HG03575 (cell line): ENCODE measurements at regions not wholly inside any gene's neighbourhood (a gene's known extent, or its start where the extent isn't known, plus 50 kb on each side); places are given as distances from the start of the nearest gene placed in this dataset.

Source experiments
- ATAC-seq: cut with Tn5 transposase; IDR thresholded peaks from one replicate; pipeline ENCODE4 v1.9.1; 2021; ENCODE audit not compliant: unreplicated experiment, insufficient number of reproducible peaks, low FRiP score; ENCODE audit errors: extremely low read depth

DNA sequence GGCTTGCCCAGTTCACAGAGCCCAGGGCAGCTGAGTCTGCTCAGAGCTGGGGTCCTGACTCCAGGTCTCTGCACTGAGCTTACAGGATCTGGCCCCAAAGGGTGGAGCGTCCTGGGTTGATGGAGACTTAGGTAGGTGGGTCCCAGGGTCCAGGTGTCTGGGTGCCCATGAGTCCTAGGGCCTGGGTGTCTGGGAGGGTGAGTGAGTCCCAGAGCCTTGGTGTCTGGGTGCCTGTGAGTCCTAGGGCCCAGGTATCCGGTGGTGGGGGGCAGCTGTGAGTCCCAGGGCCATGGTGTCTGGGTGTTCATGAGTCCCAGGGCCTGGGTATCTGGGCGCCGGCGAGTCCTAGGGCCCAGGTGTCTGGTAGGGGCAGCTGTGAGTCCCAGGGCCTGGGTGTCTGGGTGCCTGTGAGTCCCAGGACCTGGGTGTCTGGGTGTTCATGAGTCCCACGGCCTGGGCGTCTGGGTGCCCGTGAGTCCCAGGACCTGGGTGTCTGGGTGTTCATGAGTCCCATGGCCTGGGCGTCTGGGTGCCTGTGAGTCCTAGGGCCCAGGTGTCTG is 1505.6 kb downstream of the BRD1 start:
- no peak for ATAC-seq

DNA sequence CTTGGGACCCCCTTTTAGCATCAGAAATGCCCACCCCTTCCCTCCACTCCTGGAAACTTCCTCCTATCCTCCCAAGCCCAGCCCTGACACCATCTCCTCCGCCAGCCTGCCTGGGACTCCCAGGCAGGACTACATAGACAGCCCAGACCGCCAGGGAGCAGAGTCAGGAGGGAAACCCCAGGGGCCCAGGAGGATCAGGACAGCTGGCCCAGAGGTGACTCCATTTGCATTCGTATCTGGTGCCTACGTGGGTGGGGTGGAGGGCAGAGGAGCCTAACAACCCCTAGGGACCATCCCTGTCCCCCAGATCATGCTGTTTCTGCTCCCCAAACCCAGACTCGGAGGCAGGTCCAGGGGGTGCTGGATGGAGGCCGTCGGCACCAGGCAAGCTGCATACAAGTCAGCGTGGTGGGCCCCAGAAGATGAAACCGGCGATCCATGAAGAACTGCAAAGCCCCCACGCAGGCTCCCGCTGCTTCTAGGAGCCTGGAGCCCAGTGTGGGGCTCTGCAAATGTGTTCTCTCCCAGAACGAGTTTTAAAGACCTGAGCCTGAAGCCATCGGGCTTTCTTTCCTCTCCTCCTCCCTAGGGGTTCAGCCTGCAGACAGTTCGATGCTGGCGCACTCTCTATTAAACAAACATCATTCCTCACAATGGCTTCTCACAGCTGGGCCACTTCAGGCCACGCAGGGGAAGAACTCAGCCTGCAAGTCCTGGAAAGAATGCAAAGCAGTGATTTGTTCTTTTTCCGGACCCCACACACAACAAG is 1506.8 kb downstream of the BRD1 start:
- no peak for ATAC-seq

DNA sequence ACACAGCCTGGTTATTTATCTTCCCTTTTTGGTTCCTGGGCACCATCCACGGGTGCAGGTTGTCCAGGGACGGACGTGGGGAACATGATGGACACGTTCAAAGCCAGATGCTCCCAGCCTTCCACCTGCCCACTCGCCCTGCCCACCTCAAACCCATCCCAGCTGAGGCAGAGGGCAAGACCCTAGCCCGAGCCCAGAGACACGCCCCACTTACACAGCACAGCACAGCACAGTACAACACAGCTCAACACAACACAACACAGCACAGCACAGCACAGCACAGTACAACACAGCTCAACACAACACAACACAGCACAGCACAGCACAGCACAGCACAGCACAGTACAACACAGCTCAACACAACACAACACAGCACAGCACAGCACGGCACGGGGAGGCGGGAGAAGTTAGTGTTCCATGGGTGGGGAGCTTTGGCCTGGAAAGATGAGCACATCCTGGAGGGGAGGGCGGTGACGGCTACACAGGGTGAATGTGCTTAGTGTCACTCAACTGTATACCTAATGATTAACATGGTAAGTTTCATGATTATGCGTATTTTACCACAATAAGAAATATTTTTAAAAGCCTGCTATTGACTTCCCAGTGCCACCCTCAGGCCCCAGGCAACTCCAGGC is 1507.5 kb downstream of the BRD1 start:
- no peak for ATAC-seq

DNA sequence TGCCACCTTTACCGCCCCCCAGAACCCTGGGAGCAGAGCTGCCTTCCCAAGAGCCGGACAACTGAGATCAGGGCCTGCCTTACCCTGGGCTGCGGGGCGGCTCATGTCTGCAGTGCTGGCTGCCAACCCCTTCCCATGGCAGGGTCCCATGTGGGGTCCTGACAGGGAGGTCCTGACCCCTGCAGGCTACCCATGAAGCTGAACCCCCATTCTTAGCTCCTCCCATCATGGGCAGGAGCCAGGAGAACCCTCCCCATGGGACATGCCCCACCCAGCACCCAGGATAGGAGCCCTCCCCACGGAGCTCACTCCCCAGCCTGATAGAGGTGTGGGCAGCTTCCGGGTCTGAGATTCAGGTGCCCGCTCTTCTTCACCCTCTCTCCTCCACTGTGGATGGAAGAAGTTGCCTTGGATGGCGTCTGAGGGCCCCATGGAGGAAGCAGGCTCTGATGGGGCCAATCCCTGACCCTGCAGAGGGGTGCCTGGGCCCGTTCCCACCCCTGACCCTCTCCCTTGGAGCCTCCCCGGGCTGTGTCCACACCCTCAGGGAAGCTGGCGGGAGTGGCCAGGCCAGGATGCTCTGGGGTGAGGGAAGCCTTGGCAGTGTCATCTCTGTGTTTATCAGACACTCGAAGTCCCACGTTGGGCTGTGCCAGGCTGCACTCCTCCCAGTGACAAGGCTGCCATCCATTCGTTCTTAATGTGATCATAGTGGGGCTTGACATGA is 1508.2 kb downstream of the BRD1 start:
- no peak for ATAC-seq

DNA sequence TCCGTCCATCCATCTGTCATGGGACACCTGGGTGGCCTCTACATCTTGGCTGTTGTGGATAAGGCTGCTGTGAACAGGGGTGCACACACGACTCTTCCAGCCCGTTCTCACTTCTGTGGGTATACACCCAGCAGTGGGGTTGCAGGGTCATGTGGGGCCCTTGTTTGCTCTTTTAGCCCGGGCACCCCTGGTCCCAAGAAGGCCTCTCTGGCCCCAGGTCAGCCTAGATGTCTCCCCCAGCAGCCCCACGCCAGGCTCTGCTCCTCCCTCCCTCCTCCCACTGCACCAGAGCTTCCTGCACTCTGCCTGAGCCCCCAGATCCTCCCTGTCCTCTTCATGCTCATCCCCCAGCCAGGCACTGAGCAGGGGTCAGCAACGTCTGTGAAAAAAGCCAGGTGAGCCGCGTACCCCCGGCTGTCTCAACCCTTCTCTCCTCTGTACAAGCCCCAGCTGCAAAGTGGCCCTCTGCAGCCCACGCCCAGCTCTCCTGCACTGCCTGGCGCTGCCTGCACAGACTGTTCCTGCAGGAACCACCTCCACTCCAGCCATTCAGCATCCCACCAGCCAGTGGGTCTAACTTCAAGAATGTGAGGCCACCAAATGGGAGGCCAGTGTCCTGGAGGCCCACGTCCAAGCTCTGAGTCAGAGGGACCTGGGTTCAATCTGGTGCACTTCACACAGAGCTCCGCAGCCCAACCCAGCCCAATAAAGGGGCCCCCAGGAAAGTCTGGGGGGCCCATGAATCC is 1508.9 kb downstream of the BRD1 start:
- no peak for ATAC-seq

DNA sequence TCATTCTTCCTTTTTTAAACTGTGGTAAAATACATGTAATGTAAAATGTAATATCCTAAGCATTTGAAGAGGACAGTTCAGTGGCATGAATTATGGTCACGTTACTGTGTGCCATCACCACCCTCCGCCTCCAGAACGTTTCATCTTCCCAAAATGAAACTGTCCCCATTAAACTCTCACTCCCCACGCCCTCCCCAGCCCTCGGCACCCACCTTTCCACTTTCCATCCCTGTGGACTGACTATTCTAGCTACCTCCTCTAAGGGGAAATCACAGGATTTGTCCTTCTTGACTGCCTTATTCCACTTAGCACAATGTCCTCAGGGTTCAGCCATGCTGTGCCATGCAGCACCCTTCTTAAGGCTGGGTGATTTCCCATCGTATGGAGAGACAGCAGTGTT is 1509.5 kb downstream of the BRD1 start:
- ATAC-seq, result no peak

DNA sequence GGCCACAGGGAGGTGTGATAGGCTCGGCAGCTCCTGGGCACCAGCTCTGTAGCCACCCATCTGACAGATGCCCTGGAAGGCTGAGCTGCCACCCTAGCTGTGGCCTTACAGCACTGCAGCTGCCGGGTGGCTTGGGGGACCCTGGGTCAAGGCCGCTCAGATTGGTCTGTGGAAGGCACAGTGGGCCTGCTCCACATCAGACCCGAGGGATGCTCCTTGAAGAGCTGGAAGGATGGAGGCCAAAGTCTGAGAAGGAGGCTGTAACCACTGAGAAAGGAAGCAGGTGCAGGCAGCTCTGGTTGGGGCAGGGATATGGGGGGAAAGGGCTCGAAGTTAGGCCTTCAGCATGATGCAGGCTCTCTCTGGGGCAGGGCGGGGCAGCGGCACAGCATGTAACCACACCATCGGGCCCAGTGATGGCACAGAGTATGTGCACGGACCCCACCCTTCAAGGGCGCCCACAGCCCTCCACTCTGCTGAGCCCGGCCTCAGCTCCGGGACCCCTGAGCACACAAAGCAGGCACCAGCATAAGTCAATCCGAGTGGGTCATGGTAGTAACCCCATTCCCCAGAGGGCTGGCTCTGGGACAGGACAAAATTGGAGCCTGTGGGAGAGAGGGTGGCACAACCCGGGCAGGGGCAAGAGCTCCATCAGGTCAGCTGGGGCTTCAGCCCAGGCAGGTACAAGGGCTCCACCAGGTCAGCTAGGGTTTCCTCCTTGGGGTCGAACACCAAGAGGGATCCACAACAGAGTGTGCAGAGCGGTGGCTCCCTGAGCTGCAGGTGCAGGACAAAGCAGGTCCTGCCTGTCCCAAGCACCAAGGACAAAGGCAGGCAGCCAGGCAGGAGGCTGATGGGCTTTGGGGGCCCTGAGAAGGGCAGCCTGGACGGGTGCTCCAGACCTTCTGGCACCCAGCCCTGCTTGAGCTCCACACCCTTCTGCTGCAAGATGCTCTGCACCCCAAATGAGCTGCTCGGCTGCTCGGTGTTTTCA is 1511.1 kb downstream of the BRD1 start:
- ATAC-seq, result no peak

DNA sequence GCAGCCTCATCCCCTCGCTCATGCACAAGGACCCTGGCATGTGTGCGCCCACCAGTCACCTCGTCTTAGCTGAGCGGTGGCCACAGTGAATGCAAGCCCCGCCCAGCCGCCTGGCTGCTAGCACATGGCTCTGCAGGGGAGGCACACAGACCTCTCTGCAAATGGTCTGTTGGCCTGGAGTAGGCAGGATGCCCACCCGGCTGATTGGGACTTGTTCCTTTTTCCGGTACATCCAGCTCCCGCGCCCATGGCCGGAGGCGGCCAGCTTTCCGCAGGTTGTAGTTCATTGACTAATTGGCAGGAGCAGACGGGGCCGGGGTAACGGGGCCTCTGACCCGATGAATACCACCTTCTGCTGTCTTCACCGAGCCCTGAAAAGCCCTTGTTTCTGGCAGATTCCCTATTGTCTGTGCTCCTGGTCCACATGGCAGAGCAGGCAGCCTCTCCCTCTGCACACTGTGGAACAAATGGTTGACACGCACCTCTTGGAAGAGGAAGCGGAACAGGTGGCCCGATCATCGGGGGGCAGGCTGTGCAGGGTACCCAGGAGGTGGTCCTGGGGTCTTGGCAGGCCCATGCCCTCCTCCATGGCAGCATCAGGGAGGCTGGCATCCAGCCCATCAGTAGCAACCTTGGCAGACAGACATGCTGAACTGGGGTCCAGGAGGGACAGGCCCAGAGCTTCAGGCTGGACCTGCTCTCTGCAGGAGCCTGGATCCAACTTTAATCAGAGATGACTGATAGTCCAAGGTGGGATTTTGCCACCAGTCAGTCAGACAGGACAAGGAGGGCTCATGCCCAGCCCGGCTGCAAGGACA is 1512.0 kb downstream of the BRD1 start:
- no peak for ATAC-seq

DNA sequence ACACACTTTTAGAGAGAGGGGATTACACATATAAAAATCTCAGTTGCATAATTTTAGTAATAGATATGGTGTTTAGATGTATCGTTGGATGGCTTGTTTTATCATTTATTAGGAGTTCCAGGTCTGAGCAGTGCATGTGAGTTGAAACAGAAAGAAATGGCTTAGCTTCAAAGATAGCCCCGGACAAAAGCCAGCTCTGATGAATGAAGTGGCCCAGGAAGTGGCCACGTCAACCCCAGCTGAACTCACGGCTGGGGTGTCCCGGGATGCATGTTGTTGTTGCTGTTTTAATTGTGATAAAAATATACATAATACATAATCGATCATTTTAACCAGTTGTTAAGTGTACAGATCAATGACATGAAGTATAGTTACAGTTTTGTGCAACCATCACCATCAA is 1513.6 kb downstream of the BRD1 start:
- no peak for ATAC-seq

DNA sequence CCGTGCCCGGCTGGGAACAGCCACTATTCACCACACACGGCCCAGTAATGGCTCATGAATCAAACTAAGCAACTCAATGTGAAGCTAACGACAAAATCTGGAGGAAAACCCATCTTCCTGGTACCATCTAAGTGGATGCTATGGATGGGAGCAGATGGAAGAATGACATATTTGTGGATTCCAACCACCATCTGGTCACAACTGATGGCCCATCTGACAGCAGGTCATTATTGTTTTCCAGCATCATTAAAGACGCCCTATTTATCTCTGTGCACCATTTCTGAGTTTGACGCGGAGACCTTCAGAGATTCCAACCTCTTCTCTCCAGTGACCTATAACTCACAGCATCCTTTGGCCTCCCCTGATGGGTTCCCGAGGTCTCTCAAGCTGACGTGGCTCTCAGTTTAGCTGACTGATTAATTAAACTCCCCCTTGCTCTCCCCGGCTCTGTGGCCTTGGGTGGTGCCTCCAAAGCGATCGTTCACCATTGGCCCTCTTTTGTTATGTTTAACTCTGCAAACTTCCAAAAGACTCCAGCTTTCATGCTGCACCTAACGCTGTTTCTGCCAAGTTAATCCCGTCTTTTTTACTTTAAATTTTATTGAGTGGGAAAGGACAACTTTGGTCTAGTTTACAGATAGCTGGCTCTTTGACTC is 1514.4 kb downstream of the BRD1 start:
- no peak for ATAC-seq

DNA sequence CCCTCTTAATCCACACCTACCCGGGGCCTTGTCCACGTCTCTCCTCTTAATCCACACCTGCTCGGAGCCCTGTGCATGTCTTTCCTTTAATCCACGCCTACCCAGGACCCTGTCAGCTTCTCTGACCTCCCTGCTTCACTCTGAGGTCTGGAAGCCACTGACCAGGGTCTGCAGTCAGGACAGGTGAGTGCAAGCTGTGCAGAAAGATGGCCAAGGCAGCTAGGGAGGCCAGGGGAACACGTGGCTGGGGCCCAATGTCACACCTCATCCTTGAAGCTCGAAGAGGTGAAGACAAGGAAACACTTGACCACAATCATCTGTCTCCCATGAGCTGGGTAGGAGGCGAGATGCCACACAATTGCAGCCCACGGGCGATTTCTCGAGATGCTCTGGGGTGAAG is 1516.9 kb downstream of the BRD1 start:
- ATAC-seq, result no peak

DNA sequence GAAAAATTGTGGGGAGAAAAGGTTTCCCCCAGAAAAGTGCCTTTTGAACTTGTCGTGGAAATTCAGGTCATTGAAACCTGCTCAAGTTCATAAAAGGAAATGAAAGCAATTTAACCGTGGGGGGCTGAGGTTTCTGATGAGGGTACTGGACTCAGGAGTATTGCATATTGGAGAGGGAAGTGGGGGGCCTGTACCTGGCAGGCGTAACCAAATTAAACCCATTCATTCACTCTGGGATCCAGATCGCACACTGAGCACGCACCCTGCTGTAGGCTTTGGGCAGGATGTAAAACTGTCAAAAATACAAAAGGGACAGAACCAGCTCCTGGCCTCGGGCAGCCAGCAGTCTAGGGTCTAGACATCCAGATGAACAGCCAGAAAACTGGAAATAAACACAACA is 1517.4 kb downstream of the BRD1 start:
- no peak for ATAC-seq

DNA sequence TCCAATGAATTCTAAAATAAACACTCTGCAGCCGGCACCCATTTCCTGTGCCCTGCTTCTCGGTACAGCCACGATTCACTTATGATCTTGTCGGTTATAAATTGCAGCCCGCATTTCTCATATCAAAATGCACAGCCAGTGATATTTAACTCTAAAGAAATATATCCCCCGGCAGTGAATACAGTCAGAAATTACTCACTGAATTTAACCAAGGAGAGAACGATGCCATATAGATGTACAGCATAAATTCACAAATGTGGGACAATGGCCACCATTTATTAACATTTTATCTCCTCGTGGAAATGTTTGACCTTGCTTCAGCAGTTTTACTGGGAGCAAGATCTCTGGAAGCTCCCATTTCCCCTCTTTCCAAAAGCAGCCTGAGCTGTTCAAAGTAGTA is 1517.8 kb downstream of the BRD1 start:
- ATAC-seq, result no peak

DNA sequence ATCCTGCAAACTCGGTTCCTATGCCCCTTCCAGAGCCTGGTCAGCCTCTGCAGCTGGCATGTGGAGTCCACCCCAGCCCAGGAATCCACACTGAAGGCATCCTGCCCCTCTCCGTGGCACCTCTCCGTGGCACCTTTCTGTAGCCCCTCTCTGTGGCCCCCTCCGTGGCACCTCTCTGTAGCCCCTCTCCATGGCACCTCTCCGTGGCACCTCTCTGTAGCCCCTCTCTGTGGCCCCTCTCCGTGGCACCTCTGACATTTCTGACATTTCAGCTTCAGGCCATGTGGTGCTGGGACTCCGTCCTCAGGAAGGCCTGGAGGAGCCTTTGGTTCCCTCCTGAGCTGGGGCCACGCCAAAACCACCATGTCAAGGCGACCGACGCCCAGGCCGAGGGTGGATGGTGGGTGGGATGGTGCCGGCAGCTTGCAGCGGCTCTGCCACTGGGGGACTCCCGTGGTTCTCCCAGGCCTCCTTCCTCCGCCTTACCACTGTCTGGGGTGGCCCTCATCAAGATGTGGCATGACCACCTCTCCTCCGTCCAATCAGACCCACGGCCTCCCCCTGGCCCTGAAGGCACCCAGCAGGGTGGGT is 1518.5 kb downstream of the BRD1 start:
- no peak for ATAC-seq

DNA sequence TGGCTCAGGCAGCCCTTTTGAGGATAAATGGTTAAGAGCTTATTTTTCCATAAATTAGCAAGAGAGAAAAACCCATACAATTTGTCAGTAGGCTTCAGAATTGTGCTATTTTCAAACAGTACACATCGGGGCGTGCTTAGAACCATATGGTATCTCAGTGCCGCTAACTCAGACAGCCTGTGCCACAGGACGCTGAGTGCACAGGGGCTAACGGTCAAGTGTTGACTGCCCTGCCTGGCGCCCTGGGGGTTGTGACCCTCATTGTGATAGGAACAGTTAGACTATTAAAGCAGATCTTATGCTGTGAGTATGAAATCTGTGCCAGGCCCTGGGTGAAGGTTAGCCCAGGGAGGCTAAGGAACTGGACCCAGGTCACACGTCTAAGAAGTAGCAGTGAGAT is 1519.7 kb downstream of the BRD1 start:
- no peak for ATAC-seq

DNA sequence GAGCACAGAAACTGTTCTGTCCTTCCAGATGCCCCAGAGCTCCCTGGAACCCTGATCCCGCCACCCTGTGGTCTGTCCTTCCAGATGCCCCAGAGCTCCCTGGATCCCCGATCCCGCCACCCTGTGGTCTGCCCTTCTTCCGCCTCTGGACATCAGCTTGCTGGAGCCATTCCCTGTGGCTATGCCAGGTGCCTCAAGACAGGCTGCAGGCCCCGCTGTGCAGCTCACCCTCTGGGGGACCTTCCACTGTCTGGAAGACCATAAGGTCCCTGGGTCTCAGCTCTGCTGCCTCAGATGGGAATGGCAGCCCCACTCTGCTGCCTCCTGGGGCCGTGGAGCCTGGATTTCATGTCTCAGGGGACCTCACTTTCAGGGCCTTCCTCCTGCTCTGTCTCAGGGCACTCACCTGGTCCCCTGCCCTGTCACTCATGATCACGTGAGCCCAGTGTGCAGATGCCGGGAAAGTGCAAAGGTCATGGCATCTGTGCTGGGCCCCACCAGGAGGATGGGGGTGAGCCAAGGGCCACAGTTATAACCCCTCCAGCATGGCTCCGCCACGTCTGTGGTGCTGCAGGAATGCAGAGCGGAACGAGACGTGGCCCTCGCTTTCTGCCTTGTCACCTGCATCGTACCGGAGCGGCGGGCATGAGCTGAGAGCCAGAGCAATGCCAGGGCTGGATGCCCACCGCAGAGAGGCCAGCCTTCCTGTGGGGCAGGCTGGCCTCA is 1520.7 kb downstream of the BRD1 start:
- no peak for ATAC-seq
